ENCODE measurements at regions not wholly inside any gene's neighbourhood (a gene's known extent, or its start where the extent isn't known, plus 50 kb on each side); places are given as distances from the start of the nearest gene placed in this dataset.

DNA sequence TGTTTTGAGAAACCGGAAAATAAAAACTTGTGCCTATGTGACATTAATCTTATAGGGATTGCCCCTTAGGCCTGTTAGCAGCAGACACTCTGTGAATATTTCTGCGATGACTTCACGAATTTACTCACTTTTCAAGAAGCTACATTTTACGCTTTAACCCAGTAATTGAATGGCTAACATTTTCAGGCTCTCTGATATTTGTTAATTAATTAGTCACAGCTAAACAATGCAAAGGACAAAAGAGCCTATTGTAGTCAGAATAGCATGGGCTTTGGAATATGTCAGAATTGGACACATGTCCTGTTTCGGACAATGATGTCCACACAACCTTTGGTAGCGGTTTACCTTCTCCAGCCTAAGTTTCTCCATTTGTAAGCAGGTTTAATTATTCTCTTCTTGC is 506.6 kb downstream of the EFNB2 start:
- WGBS, 2 experiments (ENCODE audit: extremely low coverage in 1 of 2, insufficient coverage in 1 of 2, insufficient read length in 1 of 2, insufficient replicate concordance in 2 of 2, low coverage in 1 of 2, low lambda C conversion rate in 2 of 2, missing lambda C conversion rate in 1 of 2) = 91% methylated on average over 6 of the region's 6 CpGs; no CpG with 5 or more reads in 1 of the 2 experiments
- FAIRE-seq = no peak
- CTCF ChIA-PET (ENCODE audit: partially characterized antibody) = no interaction called here

More for the DNA sequence above, 506.6 kb downstream of the EFNB2 start:
- H3K4me1 ChIP-seq (replicated peaks in 1 of 4; ENCODE audit: control insufficient read depth in 3 of 4, insufficient read depth in 4 of 4, low read length in 3 of 4) = no peaks in the 10 kb centered on the region
- H3K9me3 ChIP-seq (ENCODE audit: insufficient read depth in 2 of 2, low read depth in 1 of 2, low read length in 1 of 2) = no peaks in the 10 kb centered on the region
- no peak overlapping the region for H3K4me2 ChIP-seq (ENCODE audit: insufficient read depth in 1 of 2, low read depth in 2 of 2, low read length in 2 of 2)
- no peak overlapping the region for H4K8ac ChIP-seq (ENCODE audit: extremely low read depth, insufficient read depth, low read length)
- H3K4ac ChIP-seq (replicated peaks; ENCODE audit: insufficient read length, low read depth, low read length) = no peak overlapping the region
- no peaks in the 10 kb centered on the region for H4K20me1 ChIP-seq (replicated peaks in 1 of 2; ENCODE audit: control insufficient read depth in 1 of 2, insufficient read depth in 2 of 2, low read length in 2 of 2)
- no peaks in the 10 kb centered on the region for H3K36me3 ChIP-seq (ENCODE audit: control insufficient read depth in 2 of 4, insufficient read depth in 4 of 4, low read length in 3 of 4)
- H3K27ac ChIP-seq (ENCODE audit: low read depth, low read length) = no peak overlapping the region
- no peak for DNase-seq (ENCODE audit: low read depth in 1 of 2, low spot score in 2 of 2)
- H3K56ac ChIP-seq (replicated peaks; ENCODE audit: insufficient read length, low read depth, low read length) = no peak overlapping the region
- no peak overlapping the region for H3K9ac ChIP-seq (replicated peaks in 1 of 4; ENCODE audit: extremely low read depth in 1 of 4, low read depth in 3 of 4, low read length in 3 of 4)
- POLR2A ChIA-PET (ENCODE audit: partially characterized antibody) = no interaction called here
- H2AK5ac ChIP-seq (ENCODE audit: low read depth, low read length) = no peak overlapping the region
- no peak overlapping the region for H3K4me3 ChIP-seq (ENCODE audit: extremely low read depth in 1 of 4, insufficient read depth in 2 of 4, low read depth in 3 of 4, low read length in 4 of 4)
- H2BK5ac ChIP-seq (ENCODE audit: low read depth, low read length) = no peak overlapping the region
- no peak overlapping the region for H2AFZ ChIP-seq (ENCODE audit: low read length)
- no peak overlapping the region for H2BK15ac ChIP-seq (ENCODE audit: low read length)
- no peak overlapping the region for H4K5ac ChIP-seq (ENCODE audit: insufficient read length, low read depth, low read length)
- no peaks in the 10 kb centered on the region for H3K79me2 ChIP-seq (ENCODE audit: control insufficient read depth in 1 of 2, insufficient read depth in 2 of 2, low read length in 2 of 2)
- TF ChIP-seq SIRT6 (IDR thresholded peaks at IDR 0.05; ENCODE audit: low read length) (no peak), SP1 (IDR thresholded peaks at IDR 0.05; ENCODE audit: low read depth, low read length) (no peak), TAF7 (optimal IDR thresholded peaks at IDR 0.05; ENCODE audit: borderline replicate concordance, low read depth, low read length) (no peak)
- TF ChIP-seq, protein P1, sequence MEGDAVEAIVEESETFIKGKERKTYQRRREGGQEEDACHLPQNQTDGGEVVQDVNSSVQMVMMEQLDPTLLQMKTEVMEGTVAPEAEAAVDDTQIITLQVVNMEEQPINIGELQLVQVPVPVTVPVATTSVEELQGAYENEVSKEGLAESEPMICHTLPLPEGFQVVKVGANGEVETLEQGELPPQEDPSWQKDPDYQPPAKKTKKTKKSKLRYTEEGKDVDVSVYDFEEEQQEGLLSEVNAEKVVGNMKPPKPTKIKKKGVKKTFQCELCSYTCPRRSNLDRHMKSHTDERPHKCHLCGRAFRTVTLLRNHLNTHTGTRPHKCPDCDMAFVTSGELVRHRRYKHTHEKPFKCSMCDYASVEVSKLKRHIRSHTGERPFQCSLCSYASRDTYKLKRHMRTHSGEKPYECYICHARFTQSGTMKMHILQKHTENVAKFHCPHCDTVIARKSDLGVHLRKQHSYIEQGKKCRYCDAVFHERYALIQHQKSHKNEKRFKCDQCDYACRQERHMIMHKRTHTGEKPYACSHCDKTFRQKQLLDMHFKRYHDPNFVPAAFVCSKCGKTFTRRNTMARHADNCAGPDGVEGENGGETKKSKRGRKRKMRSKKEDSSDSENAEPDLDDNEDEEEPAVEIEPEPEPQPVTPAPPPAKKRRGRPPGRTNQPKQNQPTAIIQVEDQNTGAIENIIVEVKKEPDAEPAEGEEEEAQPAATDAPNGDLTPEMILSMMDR (IDR thresholded peaks at IDR 0.05; ENCODE audit: control extremely low read depth in 1 of 3, insufficient read depth in 1 of 3, low read depth in 1 of 3, low read length in 3 of 3) = no peak
- no peak overlapping the region for H3K18ac ChIP-seq (ENCODE audit: extremely low read depth, low read length)
- no peaks in the 10 kb centered on the region for H3K27me3 ChIP-seq (replicated peaks in 1 of 4; ENCODE audit: control insufficient read depth in 3 of 4, extremely low read depth in 1 of 4, insufficient read depth in 3 of 4, low read length in 3 of 4)
- no peak overlapping the region for H4K91ac ChIP-seq (replicated peaks; ENCODE audit: insufficient read length, low read length)
- H2BK12ac ChIP-seq (ENCODE audit: low read depth, low read length) = no peak overlapping the region
- H3K79me1 ChIP-seq (ENCODE audit: low read depth, low read length) = no peaks in the 10 kb centered on the region
- H3K23me2 ChIP-seq (ENCODE audit: low read depth, low read length) = no peaks in the 10 kb centered on the region; the same call in 1 of the 2 replicates
- H3K14ac ChIP-seq (ENCODE audit: insufficient read length) = no peak overlapping the region
- H2BK120ac ChIP-seq (replicated peaks; ENCODE audit: low read depth, low read length) = no peak overlapping the region
- H3K23ac ChIP-seq (ENCODE audit: insufficient read length) = no peak overlapping the region
- H2BK20ac ChIP-seq (ENCODE audit: low read length) = no peak overlapping the region
